ENCODE measurements at regions not wholly inside any gene's neighbourhood (a gene's known extent, or its start where the extent isn't known, plus 50 kb on each side); places are given as distances from the start of the nearest gene placed in this dataset.

GRCh38 chr21:21605521-21605920 lies 607.3 kb downstream of the NCAM2 start:
- no peak for DNase-seq

GRCh38 chr21:21606041-21606440 lies 607.8 kb downstream of the NCAM2 start:
- DNase-seq = no peak

GRCh38 chr21:21612466-21612865 lies 614.3 kb downstream of the NCAM2 start:
- DNase-seq = no peak

GRCh38 chr21:21614966-21615365 lies 616.8 kb downstream of the NCAM2 start:
- no peak for DNase-seq

- DNase-seq = no peak
Measured at GRCh38 chr21:21622460-21623234, 624.4 kb downstream of the NCAM2 start.

- no peak for DNase-seq
Measured at GRCh38 chr21:21624674-21625073, 626.5 kb downstream of the NCAM2 start.

- DNase-seq = no peak
Measured at GRCh38 chr21:21631961-21632360, 633.8 kb downstream of the NCAM2 start.

- DNase-seq = no peak
Measured at GRCh38 chr21:21632926-21633325, 634.7 kb downstream of the NCAM2 start.

- DNase-seq = no peak
Measured at GRCh38 chr21:21661741-21662140, 663.5 kb downstream of the NCAM2 start.

GRCh38 chr21:21662776-21663175 lies 664.6 kb downstream of the NCAM2 start:
- DNase-seq = no peak

GRCh38 chr21:21664871-21665270 lies 666.7 kb downstream of the NCAM2 start:
- DNase-seq = no peak

GRCh38 chr21:21666689-21667088 lies 668.5 kb downstream of the NCAM2 start:
- no peak for DNase-seq

GRCh38 chr21:21668198-21668597 lies 670.0 kb downstream of the NCAM2 start:
- DNase-seq = no peak

GRCh38 chr21:21673959-21674358 lies 675.8 kb downstream of the NCAM2 start:
- no peak for DNase-seq

GRCh38 chr21:21675601-21676000 lies 677.4 kb downstream of the NCAM2 start:
- no peak for DNase-seq

GRCh38 chr21:21682172-21682571 lies 684.0 kb downstream of the NCAM2 start:
- DNase-seq = no peak

GRCh38 chr21:21688889-21689288 lies 690.7 kb downstream of the NCAM2 start:
- DNase-seq = no peak

GRCh38 chr21:21690068-21690665 lies 692.0 kb downstream of the NCAM2 start:
- no peak for DNase-seq

GRCh38 chr21:21712748-21713520 lies 714.7 kb downstream of the NCAM2 start:
- DNase-seq = no peak

GRCh38 chr21:21713651-21714180 lies 715.5 kb downstream of the NCAM2 start:
- DNase-seq = no peak

GRCh38 chr21:21714426-21714825 lies 716.2 kb downstream of the NCAM2 start:
- no peak for DNase-seq

- DNase-seq = no peak
Measured at GRCh38 chr21:21715266-21715969, 717.2 kb downstream of the NCAM2 start.

- no peak for DNase-seq
Measured at GRCh38 chr21:21722731-21723130, 724.5 kb downstream of the NCAM2 start.
